Liver (tissue), 3 donors: ENCODE measurements at regions not wholly inside any gene's neighbourhood (a gene's known extent, or its start where the extent isn't known, plus 50 kb on each side); places are given as distances from the start of the nearest gene placed in this dataset.

ENCODE experiments used
- GABPA ChIP-seq, 2 donors: IDR thresholded peaks in 1 of 2; conservative IDR thresholded peaks in 1 of 2; 2 replicates each; pipeline ENCODE4 v1.6.1; 2016; ENCODE audit warnings: antibody characterized with exemption in 2 of 2, mild to moderate bottlenecking in 1 of 2, moderate library complexity in 1 of 2
- JUND ChIP-seq, 2 donors: IDR thresholded peaks; 2 replicates each; pipeline ENCODE4 v1.6.1; 2016; ENCODE audit warnings: antibody characterized with exemption in 2 of 2
- SP1 ChIP-seq: IDR thresholded peaks from 2 replicates; pipeline ENCODE4 v1.6.1; 2018; ENCODE audit warnings: antibody characterized with exemption, mild to moderate bottlenecking
- TAF1 ChIP-seq: conservative IDR thresholded peaks from 2 replicates; pipeline ENCODE4 v1.6.1; 2016; ENCODE audit warnings: antibody characterized with exemption, mild to moderate bottlenecking
- YY1 ChIP-seq: IDR thresholded peaks from 2 replicates; pipeline ENCODE4 v1.6.1; 2016; ENCODE audit warnings: antibody characterized with exemption, mild to moderate bottlenecking
- TF ChIP-seq, protein P1 (sequence below): fragments of 150-350 bp; IDR thresholded peaks from 2 replicates; pipeline ENCODE4 v1.5.1; 2017; ENCODE audit warnings: improper control_type of control experiment, low read depth, low read length; ENCODE audit not compliant: missing input control
- TF ChIP-seq, protein P2 (sequence below): IDR thresholded peaks from 2 replicates; pipeline ENCODE4 v1.6.1; 2016; ENCODE audit warnings: antibody characterized with exemption
- TF ChIP-seq, protein P3 (sequence below): IDR thresholded peaks from 2 replicates; pipeline ENCODE4 v1.6.1; 2016; ENCODE audit warnings: antibody characterized with exemption, mild to moderate bottlenecking
- donor health status: healthy.
- donor health status: healthy.

DNA sequence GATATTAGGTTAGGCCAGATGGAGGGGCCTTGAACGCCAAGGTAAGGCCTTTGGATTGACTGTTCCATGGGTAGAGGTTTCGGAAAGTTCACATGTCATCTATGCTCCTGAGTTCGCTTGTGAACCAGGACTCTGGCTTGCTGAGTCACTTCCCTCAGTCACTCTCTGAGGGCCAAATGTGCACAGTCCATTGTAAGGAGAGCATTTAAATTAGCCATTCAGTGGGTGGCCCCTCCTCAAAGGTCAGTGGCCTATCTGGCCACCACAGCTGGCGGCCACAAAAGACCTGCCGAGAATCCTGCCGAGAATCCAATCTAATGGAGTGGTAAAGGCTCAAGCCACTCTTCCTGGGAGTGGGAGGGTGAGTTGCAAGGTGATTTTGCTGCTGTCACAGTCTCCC is 58.9 kb upstream of the ARAP3 start:
- TF ChIP-seq, protein P1, sequence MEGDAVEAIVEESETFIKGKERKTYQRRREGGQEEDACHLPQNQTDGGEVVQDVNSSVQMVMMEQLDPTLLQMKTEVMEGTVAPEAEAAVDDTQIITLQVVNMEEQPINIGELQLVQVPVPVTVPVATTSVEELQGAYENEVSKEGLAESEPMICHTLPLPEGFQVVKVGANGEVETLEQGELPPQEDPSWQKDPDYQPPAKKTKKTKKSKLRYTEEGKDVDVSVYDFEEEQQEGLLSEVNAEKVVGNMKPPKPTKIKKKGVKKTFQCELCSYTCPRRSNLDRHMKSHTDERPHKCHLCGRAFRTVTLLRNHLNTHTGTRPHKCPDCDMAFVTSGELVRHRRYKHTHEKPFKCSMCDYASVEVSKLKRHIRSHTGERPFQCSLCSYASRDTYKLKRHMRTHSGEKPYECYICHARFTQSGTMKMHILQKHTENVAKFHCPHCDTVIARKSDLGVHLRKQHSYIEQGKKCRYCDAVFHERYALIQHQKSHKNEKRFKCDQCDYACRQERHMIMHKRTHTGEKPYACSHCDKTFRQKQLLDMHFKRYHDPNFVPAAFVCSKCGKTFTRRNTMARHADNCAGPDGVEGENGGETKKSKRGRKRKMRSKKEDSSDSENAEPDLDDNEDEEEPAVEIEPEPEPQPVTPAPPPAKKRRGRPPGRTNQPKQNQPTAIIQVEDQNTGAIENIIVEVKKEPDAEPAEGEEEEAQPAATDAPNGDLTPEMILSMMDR, result no peak
- TF ChIP-seq, protein P2, sequence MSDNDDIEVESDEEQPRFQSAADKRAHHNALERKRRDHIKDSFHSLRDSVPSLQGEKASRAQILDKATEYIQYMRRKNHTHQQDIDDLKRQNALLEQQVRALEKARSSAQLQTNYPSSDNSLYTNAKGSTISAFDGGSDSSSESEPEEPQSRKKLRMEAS, result no peak
- TF ChIP-seq TAF1 (no peak), SP1 (no peak), GABPA (IDR thresholded peaks at IDR 0.05 in 1 of 2, conservative IDR thresholded peaks at IDR 0.05 in 1 of 2) (no peak), YY1 (no peak), JUND (IDR thresholded peaks at IDR 0.05) (no peak)
- TF ChIP-seq, protein P3, sequence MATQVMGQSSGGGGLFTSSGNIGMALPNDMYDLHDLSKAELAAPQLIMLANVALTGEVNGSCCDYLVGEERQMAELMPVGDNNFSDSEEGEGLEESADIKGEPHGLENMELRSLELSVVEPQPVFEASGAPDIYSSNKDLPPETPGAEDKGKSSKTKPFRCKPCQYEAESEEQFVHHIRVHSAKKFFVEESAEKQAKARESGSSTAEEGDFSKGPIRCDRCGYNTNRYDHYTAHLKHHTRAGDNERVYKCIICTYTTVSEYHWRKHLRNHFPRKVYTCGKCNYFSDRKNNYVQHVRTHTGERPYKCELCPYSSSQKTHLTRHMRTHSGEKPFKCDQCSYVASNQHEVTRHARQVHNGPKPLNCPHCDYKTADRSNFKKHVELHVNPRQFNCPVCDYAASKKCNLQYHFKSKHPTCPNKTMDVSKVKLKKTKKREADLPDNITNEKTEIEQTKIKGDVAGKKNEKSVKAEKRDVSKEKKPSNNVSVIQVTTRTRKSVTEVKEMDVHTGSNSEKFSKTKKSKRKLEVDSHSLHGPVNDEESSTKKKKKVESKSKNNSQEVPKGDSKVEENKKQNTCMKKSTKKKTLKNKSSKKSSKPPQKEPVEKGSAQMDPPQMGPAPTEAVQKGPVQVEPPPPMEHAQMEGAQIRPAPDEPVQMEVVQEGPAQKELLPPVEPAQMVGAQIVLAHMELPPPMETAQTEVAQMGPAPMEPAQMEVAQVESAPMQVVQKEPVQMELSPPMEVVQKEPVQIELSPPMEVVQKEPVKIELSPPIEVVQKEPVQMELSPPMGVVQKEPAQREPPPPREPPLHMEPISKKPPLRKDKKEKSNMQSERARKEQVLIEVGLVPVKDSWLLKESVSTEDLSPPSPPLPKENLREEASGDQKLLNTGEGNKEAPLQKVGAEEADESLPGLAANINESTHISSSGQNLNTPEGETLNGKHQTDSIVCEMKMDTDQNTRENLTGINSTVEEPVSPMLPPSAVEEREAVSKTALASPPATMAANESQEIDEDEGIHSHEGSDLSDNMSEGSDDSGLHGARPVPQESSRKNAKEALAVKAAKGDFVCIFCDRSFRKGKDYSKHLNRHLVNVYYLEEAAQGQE, result no peak
